GM18858 (cell line): ENCODE measurements at regions not wholly inside any gene's neighbourhood (a gene's known extent, or its start where the extent isn't known, plus 50 kb on each side); places are given as distances from the start of the nearest gene placed in this dataset.
"Not testable (repeated sequence)": the region's sequence is repeated elsewhere in the genome, so short reads cannot be mapped to it uniquely, and the experiment has no call there.

Experiments
- ATAC-seq: cut with Tn5 transposase; IDR thresholded peaks from one replicate; pipeline ENCODE4 v1.9.1; 2021; ENCODE audit not compliant: unreplicated experiment

GRCh38 chr2:234251326-234252271 is 201.1 kb downstream of the SPP2 start:
- ATAC-seq, result no peak

- ATAC-seq, result no peak
These were observed 200.4 kb downstream of the SPP2 start for GRCh38 chr2:234250926-234251325.

DNA sequence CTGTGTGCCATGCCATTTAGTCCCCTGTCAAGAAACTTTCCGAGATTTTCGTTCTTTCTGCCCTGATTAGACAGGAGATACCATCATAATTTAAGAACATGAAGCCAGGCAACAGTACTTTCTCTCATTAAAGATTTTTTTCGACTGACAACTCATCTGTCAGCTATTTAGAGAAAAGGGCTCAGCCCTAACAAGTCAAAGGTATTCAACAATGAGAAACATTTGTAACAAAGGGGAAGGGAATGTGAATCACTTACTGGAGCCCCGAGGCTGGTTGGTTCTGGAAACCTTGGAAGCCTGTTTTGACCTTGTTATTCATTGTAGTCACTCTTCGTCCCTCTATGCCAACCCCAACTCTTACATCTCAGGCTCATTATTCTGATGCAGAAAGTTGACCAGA is 199.4 kb downstream of the SPP2 start:
- ATAC-seq, result no peak

DNA sequence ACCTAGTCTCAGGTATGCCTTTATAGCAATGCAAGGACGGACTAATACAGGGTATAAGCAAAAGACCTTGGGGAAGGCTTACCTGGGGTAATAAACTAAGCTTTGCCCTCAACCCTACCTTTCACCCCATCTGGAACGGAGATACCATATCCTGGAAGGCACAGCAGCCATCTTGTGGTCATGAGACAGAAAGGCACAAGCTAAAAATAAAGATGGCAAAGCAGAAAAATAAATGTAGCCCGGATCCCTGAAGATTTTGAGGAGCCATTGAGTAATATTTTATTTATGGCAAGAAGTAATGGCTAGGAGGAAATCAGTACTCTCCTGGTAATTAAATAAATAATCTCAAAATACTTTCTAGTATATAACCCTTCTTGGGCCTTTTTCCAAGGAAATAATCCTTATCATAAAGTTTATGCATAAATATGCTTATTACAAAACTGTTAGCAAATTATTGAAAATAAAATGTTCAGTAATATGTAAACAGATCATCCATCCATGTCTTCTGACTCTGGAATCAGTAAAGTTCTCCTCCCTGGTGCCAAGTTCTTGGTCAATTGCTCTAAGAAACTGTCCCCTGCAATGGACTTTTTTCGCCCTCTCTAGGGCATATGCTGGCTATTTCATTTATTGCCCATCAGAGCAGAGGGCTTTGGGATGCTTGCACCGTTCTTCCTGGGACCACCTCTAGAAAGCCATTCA is 198.7 kb downstream of the SPP2 start:
- no peak for ATAC-seq

GRCh38 chr2:234248213-234248710 is 197.8 kb downstream of the SPP2 start:
- not testable (repeated sequence) for ATAC-seq

DNA sequence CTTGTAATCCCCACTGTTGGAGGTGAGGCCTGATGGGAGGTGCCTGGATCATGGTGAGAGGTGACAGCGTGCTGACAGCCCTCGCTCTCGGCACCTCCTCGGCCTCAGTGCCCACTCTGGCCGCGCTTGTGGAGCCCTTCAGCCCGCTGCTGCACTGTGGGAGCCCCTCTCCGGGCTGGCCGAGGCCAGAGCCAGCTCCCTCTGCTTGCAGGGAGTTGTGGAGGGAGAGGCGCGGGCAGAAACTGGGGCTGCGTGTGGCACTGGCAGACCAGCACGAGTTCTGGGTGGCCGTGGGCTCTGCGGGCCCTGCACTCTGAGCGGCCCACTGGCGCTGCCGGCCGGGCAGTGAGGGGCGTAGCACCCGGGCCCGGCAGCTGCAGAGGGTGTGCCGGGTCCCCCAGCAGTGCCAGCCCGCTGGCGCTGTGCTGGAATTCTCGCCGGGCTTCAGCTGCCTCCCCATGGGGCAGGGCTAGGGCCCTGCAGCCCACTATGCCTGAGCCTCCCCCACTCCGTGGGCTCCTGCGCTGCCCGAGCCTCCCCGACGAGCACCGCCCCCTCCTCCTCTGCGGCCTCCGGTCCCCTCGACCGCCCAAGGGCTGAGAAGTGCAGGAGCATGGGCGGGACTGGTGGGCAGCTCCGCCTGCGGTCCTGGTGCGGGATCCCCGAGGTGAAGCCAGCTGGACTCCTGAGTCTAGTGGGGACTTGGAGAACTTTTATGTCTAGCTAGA is 197.1 kb downstream of the SPP2 start:
- no peak for ATAC-seq

DNA sequence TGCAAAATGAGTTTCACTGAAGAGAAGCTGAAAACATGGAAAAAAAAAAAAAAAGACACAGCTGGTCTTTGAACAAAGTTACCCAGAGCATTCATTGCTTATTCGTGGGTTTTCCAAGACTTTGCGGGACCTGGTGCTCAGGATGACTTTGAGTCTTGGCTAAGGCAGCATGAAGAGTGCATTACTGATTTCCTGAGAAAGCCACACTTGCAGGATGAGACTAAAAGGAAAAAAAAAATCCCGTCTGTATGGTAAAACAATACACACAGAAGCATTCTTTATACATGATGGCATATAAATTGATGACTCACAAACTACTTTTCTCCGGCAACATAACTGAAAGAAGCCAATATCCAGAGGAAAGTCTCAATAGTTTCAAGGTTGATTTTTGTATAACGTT is 195.4 kb downstream of the SPP2 start:
- no peak for ATAC-seq

DNA sequence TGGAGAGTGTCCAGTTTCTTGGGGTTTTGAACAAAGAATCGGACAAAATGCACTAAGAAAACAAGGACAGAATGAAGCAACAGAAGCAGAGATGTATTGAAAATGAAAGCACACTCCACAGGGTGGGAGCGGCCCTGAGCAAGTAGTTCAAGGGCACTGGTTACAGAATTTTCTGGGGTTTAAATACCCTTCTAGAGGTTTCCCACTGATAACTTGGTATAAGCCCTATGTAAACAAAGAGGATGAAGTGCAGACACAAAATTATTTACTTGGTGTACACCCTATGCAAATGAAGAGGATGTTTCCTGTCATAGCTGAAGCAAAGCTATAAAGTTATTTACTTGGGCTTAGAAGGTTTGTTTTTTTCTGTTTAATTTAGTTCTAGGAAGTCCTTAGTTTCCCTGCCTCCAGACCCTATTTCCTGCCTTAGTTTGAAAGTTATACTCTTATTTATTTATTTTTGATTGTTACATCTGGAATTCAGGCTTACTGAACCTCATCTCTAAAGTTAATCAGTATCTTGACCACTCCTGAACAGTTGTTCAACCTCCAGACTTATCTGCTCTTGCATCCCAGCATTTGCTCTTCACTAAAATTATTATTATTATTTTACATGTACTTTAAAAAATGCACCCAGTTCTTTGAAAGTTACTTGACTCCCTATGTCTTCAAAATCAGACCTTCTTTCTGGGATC is 193.5 kb downstream of the SPP2 start:
- ATAC-seq, result no peak

GRCh38 chr2:234242459-234242836 is 191.9 kb downstream of the SPP2 start:
- no peak for ATAC-seq

DNA sequence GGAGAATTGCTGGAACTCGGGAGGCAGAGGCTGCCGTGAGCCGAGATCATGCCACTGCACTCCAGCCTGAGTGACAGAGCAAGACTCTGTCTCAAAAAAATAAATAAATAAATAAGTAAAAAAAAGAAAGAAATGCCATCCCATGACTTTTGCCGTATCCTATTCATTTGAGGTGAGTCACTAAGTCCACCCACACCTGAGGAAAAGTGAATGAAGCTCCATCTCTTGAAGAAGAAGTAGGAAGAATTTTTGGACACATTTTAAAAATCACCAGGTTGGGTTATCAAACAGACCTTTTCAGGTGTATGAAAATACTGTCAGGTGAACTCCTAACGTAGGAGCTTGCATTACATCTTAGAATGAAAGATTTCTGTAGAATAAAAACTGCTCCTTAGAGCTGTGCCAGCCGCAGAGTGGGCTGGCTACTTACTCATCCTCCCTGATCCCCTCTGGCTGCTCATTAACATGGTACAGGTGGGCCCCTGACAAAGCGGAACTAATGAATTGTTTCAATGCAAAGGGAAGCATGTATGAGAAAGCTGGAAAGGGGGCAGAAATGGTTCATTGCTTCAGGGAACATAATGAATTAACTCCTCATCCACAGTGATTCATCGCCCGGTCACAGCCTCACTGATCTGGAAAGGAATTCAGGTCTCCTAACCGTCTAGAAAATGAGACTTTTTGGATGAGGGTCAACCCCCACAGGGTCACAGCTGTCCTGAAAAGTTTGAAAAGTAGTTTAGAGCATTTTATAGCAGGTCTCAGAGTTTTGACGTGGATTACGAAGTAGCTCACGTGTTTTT is 191.4 kb downstream of the SPP2 start:
- ATAC-seq, result no peak

GRCh38 chr2:234240917-234241316 is 190.4 kb downstream of the SPP2 start:
- no peak for ATAC-seq

GRCh38 chr2:234235191-234235590 is 184.7 kb downstream of the SPP2 start:
- no peak for ATAC-seq

GRCh38 chr2:234231460-234231859 is 181.0 kb downstream of the SPP2 start:
- ATAC-seq, result no peak

DNA sequence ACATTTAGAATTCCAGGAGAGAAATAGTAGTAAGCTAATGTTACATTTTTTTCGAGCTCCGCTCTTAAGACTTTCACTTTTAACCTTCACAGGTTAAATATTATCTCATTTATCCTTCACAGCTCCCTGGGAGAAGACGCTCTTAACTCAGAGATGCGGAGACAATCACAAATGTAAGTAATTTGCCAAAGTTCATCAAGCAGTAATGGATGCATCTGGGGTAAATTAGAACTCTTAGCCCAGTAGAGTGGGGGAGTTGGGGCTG is 168.5 kb downstream of the SPP2 start:
- ATAC-seq, result no peak

DNA sequence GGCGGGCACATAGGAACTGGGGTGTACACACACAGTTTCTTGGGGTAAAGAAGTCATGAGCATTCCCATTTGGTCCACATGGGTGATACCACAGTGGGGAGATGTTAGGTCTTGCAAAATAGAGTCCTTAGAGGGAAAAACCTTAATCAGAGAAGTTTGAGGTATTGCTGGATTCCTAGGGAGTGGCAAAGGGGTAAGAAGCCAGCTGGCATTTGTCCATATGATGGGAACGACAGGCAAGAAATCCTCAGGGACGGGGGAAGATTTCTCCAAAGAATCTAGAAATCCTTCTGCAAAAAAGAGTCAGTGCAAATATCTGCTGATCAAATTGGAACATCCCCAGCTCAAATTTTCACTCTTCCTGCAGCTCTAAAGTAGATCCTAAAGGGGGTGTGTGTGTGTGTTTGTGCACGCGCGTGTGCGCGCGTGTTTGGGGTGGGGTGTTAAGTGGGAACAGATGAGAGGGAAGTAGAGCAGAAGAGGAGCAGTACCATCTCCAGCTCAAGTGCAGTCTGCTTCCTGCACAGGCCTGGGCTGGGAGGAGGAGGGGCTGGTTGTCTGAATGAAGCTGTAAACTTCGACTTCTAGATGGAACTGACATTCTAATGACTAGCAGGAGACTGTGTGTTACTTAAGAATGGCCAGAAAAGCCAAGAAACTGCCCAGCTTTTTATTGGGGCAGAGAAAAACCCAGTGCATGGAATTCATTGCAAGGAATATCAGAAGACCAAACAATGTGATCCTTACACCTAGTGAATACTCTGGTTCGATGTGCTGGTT is 168.0 kb downstream of the SPP2 start:
- ATAC-seq, result no peak

DNA sequence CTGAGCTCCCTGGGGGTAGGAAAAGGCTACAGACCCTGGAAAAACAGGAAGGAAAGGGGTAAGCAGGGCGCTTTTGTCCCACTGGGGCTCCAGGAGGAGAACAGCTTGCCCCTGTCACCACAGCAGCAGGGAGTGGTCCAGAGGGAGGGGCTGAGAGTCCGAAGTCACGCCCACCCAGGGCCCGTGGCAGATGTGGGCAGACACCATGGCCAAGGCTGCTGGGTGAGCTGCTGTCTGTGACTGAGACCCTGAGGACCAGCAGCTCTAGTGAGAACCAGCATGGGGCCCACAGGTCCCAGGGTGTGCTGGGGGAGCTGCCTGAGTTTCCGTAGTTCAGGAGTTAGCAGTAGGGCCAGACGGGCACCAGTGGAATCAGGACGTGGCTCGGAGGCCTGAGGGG is 162.0 kb downstream of the SPP2 start:
- no peak for ATAC-seq

DNA sequence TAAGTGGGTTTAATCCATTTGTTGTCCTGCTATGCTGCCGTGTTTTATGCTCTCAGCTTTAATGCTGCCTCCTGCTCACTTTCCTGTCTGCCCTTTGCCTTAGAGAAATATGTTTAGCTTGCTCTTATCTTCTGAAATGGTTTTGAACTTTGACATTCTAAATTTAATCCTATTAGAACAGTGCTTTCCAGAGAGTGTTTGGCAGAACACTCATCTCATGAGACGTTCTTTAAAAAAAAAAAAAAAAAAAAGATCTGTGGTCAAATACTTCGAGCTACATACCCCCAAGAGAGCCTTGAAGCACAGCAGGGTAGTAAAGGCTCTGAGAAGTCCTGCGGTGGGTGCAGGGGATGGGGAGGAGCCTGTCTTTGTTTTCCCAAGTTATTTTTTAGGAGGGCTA is 161.3 kb downstream of the SPP2 start:
- ATAC-seq, result no peak

GRCh38 chr2:234206738-234207137 is 156.2 kb downstream of the SPP2 start:
- no peak for ATAC-seq

DNA sequence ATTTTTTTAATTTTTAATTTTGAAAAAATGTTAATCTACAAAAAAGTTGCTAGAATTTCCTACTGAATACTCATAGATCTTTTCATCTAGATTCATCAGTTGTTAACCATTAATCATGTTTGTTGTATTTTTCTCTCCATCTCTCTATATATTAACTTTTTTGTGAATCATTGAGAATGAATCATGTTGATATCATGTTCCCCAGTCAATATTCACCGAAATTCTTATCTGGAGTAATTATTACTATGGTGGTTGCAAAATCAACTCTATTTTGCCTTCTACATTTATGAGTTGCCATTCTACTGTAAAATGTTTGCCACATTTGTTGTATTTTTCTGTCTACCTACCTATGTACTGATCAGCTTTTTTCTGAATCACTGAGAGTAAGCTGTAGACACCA is 154.0 kb downstream of the SPP2 start:
- ATAC-seq, result no peak
